Nephron progenitor cell (in vitro differentiated cells): ENCODE measurements at regions not wholly inside any gene's neighbourhood (a gene's known extent, or its start where the extent isn't known, plus 50 kb on each side); places are given as distances from the start of the nearest gene placed in this dataset.

Source experiments
- DNase-seq: peaks from one replicate; pipeline ENCODE4 v3.0.0; 2021
- H3K27ac Mint-ChIP-seq: 2 replicates; pipeline ENCODE4 v1.8.0; 2021; ENCODE audit warnings: mild to moderate bottlenecking, moderate library complexity, mixed read lengths
- H3K27me3 Mint-ChIP-seq: 2 replicates; pipeline ENCODE4 v1.8.0; 2021; ENCODE audit warnings: mild to moderate bottlenecking, low read depth, mixed read lengths; ENCODE audit not compliant: poor library complexity
- H3K36me3 Mint-ChIP-seq: 2 replicates; pipeline ENCODE4 v1.8.0; 2021; ENCODE audit warnings: low read depth, mixed read lengths
- H3K4me1 Mint-ChIP-seq: 2 replicates; pipeline ENCODE4 v1.8.0; 2021; ENCODE audit warnings: mixed read lengths
- H3K4me3 Mint-ChIP-seq: 2 replicates; pipeline ENCODE4 v1.8.0; 2021; ENCODE audit warnings: mild to moderate bottlenecking, moderate library complexity, mixed read lengths
- H3K9me3 Mint-ChIP-seq: 2 replicates; pipeline ENCODE4 v1.8.0; 2021; ENCODE audit warnings: mild to moderate bottlenecking, moderate library complexity, mixed read lengths
- TF ChIP-seq, protein P1 (sequence below): fragments of 200-600 bp; sonication (generic); IDR thresholded peaks from 2 replicates; pipeline ENCODE4 v1.5.0; 2021; ENCODE audit warnings: antibody characterized with exemption

DNA sequence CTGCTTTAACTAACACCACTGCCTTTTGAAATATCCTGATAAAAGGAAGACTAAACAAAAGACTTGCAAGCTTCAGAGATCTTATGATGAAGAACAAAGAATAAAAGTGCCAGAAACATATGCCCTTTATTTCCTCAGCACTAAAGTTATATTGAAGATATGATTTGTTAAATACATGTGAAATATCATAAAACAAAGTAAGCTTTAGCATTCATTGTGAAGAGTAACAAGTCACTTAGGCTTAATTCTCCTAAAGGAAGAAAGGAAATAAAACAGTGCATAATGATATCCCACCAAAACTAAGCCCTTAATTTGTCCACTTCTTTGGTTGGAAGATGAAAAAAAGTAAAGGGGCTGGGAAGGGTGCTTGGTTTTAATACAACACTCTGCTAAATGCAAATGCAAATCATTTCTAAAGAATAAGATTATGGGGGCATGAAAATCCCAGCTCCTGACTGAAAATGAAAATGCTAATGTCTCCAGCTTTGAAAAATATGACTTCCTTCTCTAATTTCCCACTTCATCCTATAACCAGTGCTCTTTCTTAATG lies 227.2 kb downstream of the FAT4 start:
- peaks cover 17% of the 10 kb centered on the region for H3K9me3 Mint-ChIP-seq
- no peaks in the 10 kb centered on the region for H3K4me1 Mint-ChIP-seq
- no peak overlapping the region for H3K4me3 Mint-ChIP-seq
- no peak overlapping the region for H3K27ac Mint-ChIP-seq
- TF ChIP-seq, protein P1, sequence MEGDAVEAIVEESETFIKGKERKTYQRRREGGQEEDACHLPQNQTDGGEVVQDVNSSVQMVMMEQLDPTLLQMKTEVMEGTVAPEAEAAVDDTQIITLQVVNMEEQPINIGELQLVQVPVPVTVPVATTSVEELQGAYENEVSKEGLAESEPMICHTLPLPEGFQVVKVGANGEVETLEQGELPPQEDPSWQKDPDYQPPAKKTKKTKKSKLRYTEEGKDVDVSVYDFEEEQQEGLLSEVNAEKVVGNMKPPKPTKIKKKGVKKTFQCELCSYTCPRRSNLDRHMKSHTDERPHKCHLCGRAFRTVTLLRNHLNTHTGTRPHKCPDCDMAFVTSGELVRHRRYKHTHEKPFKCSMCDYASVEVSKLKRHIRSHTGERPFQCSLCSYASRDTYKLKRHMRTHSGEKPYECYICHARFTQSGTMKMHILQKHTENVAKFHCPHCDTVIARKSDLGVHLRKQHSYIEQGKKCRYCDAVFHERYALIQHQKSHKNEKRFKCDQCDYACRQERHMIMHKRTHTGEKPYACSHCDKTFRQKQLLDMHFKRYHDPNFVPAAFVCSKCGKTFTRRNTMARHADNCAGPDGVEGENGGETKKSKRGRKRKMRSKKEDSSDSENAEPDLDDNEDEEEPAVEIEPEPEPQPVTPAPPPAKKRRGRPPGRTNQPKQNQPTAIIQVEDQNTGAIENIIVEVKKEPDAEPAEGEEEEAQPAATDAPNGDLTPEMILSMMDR, result no peak
- DNase-seq, result no peak
- H3K36me3 Mint-ChIP-seq, result peaks cover 3% of the 10 kb centered on the region
- no peaks in the 10 kb centered on the region for H3K27me3 Mint-ChIP-seq

- no peak overlapping the region for H3K27ac Mint-ChIP-seq
- no peaks in the 10 kb centered on the region for H3K36me3 Mint-ChIP-seq
- no peak overlapping the region for H3K4me3 Mint-ChIP-seq
- no peak for DNase-seq
- no peaks in the 10 kb centered on the region for H3K4me1 Mint-ChIP-seq
- H3K9me3 Mint-ChIP-seq, result no peaks in the 10 kb centered on the region
- TF ChIP-seq, protein P1, result no peak
- H3K27me3 Mint-ChIP-seq, result no peaks in the 10 kb centered on the region
Observed at GRCh38 chr4:125546272-125546671, 231.5 kb downstream of the FAT4 start.

GRCh38 chr4:125547836-125548235 lies 233.1 kb downstream of the FAT4 start:
- no peak overlapping the region for H3K4me3 Mint-ChIP-seq
- no peak for DNase-seq
- no peaks in the 10 kb centered on the region for H3K36me3 Mint-ChIP-seq
- no peaks in the 10 kb centered on the region for H3K27me3 Mint-ChIP-seq
- TF ChIP-seq, protein P1, result no peak
- no peaks in the 10 kb centered on the region for H3K4me1 Mint-ChIP-seq
- H3K27ac Mint-ChIP-seq, result no peak overlapping the region
- no peaks in the 10 kb centered on the region for H3K9me3 Mint-ChIP-seq

- DNase-seq, result no peak
- no peaks in the 10 kb centered on the region for H3K36me3 Mint-ChIP-seq
- H3K4me3 Mint-ChIP-seq, result no peak overlapping the region
- no peaks in the 10 kb centered on the region for H3K4me1 Mint-ChIP-seq
- H3K27me3 Mint-ChIP-seq, result no peaks in the 10 kb centered on the region
- TF ChIP-seq, protein P1, result no peak
- H3K27ac Mint-ChIP-seq, result no peak overlapping the region
- no peaks in the 10 kb centered on the region for H3K9me3 Mint-ChIP-seq
Observed at GRCh38 chr4:125550769-125551168, 236.0 kb downstream of the FAT4 start.

GRCh38 chr4:125551466-125551865 lies 236.7 kb downstream of the FAT4 start:
- Mint-ChIP-seq H3K4me1 (no peaks in the 10 kb centered on the region), H3K27me3 (no peaks in the 10 kb centered on the region), H3K27ac (no peak overlapping the region), H3K4me3 (no peak overlapping the region), H3K36me3 (no peaks in the 10 kb centered on the region), H3K9me3 (no peaks in the 10 kb centered on the region)
- no peak for DNase-seq
- TF ChIP-seq, protein P1, result no peak

DNA sequence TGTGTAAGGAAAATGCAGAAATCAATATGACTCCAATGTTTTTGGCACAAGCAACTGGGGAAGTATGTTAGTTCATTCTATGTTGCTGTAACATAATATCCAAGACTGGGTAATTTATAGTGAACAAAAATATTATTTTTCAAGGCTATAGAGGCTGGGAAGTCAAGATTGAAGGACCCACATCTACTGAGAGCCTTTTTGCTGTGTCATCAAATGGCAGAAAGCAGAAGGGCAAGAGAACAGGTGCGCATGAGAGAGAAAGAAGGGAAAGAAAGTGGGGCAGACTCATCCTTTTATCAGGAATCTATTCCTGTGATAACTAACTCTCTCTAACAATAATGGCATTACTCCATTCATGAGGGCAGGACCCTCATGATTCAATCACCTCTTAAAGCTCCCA lies 237.2 kb downstream of the FAT4 start:
- H3K4me3 Mint-ChIP-seq, result no peak overlapping the region
- DNase-seq, result no peak
- H3K27me3 Mint-ChIP-seq, result no peaks in the 10 kb centered on the region
- H3K27ac Mint-ChIP-seq, result no peak overlapping the region
- H3K4me1 Mint-ChIP-seq, result no peaks in the 10 kb centered on the region
- TF ChIP-seq, protein P1, result no peak
- H3K36me3 Mint-ChIP-seq, result no peaks in the 10 kb centered on the region
- H3K9me3 Mint-ChIP-seq, result no peaks in the 10 kb centered on the region
